Epithelial cell of proximal tubule (primary cell): ENCODE measurements at regions not wholly inside any gene's neighbourhood (a gene's known extent, or its start where the extent isn't known, plus 50 kb on each side); places are given as distances from the start of the nearest gene placed in this dataset.

ENCODE experiments used
- DNase-seq: peaks from one replicate; pipeline ENCODE4 v3.0.0-alpha.2; 2011; ENCODE audit warnings: low read depth
- H3K4me3 ChIP-seq: 2 replicates; pipeline ENCODE4 v1.5.1; 2011; ENCODE audit warnings: low read depth, mild to moderate bottlenecking, low read length
- CTCF ChIP-seq: conservative IDR thresholded peaks from 2 replicates; pipeline ENCODE4 v1.5.1; 2012; ENCODE audit warnings: low read depth, mild to moderate bottlenecking, low read length

GRCh38 chr13:28550091-28550490, 55.2 kb upstream of the FLT1 start:
- TF ChIP-seq CTCF: no peak
- no peak overlapping the region for H3K4me3 ChIP-seq
- no peak for DNase-seq

GRCh38 chr13:28548872-28549271, 53.9 kb upstream of the FLT1 start:
- no peak overlapping the region for H3K4me3 ChIP-seq
- DNase-seq: no peak
- TF ChIP-seq CTCF: peak; percentile 49

GRCh38 chr13:28548468-28548867, 53.5 kb upstream of the FLT1 start:
- no peak for TF ChIP-seq CTCF
- no peak for DNase-seq
- no peak overlapping the region for H3K4me3 ChIP-seq

- H3K4me3 ChIP-seq: no peak overlapping the region
- no peak for TF ChIP-seq CTCF
- no peak for DNase-seq
Measured at GRCh38 chr13:28545583-28546333, 50.8 kb upstream of the FLT1 start.
